K562 (cell line): ENCODE measurements at regions not wholly inside any gene's neighbourhood (a gene's known extent, or its start where the extent isn't known, plus 50 kb on each side); places are given as distances from the start of the nearest gene placed in this dataset.

Experiments used
- ATAC-seq: fragments of 200-7000 bp; cut with Tn5 transposase; 3 replicates; pipeline ENCODE4 v1.9.1; 2020; ENCODE audit warnings: moderate library complexity
- BruUV-seq: library from RNA; stranded (reverse); fragments of 400-500 nt; replicated peaks from 2 replicates; lab custom pipeline; 2021; lab: Mats Ljungman, UMichigan
- CTCF ChIA-PET: fragments of 300-600 bp; formaldehyde crosslinking; extraction: SDS; loops from one replicate; lab custom pipeline; 2021; ENCODE audit warnings: low intra/inter-chr PET ratio; lab: Yijun Ruan, JAX
- POLR2A ChIA-PET: fragments of 300-600, 350-650 bp; sonication (Branson Sonifier 250); formaldehyde crosslinking; extraction: SDS; loops from one replicate; lab custom pipeline; 2021; ENCODE audit warnings: antibody characterized with exemption, inconsistent platforms; lab: Yijun Ruan, JAX
- DNase-seq, 4 experiments: peaks; one replicate each; pipeline versions ENCODE4 v3.0.0 to v3.0.0-alpha.2; 2011 to 2018; ENCODE audit warnings: low spot score in 3 of 4, mixed read lengths in 3 of 4; ENCODE audit errors: extremely low read depth in 1 of 4
- FAIRE-seq: peaks from 2 replicates; lab custom pipeline; 2011; peaks lifted over from hg19 to GRCh38; lab: Jason Lieb, UNC
- H2AFZ ChIP-seq: 2 replicates; pipeline ENCODE4 v1.6.0; 2011; ENCODE audit warnings: low read depth, low read length, control low read depth, inconsistent platforms
- H3K27ac ChIP-seq: fragments of 200-600 bp; 3 replicates; pipeline ENCODE4 v1.8.0; 2011; ENCODE audit warnings: low read depth, mild to moderate bottlenecking, control low read depth, inconsistent platforms, low read length, moderate library complexity, mixed read lengths; ENCODE audit errors: extremely low read depth
- H3K27me3 ChIP-seq, 2 experiments: fragments of 300-600 bp in 1 of 2; 2 replicates in 1 of 2; 3 replicates in 1 of 2; pipeline versions ENCODE4 v1.6.0 to v1.8.0; 2011; ENCODE audit warnings: inconsistent platforms in 2 of 2, low read length in 2 of 2, mild to moderate bottlenecking in 1 of 2, mixed read lengths in 1 of 2, moderate library complexity in 1 of 2; ENCODE audit not compliant: control insufficient read depth in 2 of 2, insufficient read depth in 2 of 2
- H3K36me3 ChIP-seq: fragments of 300-600 bp; 3 replicates; pipeline ENCODE4 v1.8.0; 2011; ENCODE audit warnings: mild to moderate bottlenecking, low read length, inconsistent platforms; ENCODE audit not compliant: control insufficient read depth, insufficient read depth
- H3K4me1 ChIP-seq, 2 experiments: fragments of 200-600 bp in 1 of 2; replicated peaks in 1 of 2; 2 replicates in 1 of 2; 3 replicates in 1 of 2; pipeline versions ENCODE4 v1.5.1 to v1.8.0; 2011; ENCODE audit warnings: inconsistent platforms in 2 of 2, low read length in 2 of 2, mild to moderate bottlenecking in 1 of 2, mixed read lengths in 1 of 2, moderate library complexity in 1 of 2; ENCODE audit not compliant: control insufficient read depth in 2 of 2, insufficient read depth in 2 of 2
- H3K4me2 ChIP-seq: 2 replicates; pipeline ENCODE4 v1.6.1; 2011; ENCODE audit warnings: low read length, control low read depth, inconsistent platforms, mixed read lengths; ENCODE audit not compliant: insufficient read depth
- H3K4me3 ChIP-seq: fragments of 200-600 bp; sonication (generic), shearing (Covaris generic); 2 replicates; pipeline ENCODE4 v1.5.1; 2016; ENCODE audit warnings: control low read depth, inconsistent platforms
- H3K79me2 ChIP-seq: fragments of 200-600 bp; 3 replicates; pipeline ENCODE4 v1.8.0; 2011; ENCODE audit warnings: low read length, inconsistent platforms; ENCODE audit not compliant: control insufficient read depth, insufficient read depth
- H3K9ac ChIP-seq, 2 experiments: 2 replicates each; pipeline versions ENCODE4 v1.6.0 to v1.6.1; 2011; ENCODE audit warnings: low read depth in 2 of 2, low read length in 2 of 2, control low read depth in 1 of 2, inconsistent platforms in 1 of 2, mild to moderate bottlenecking in 1 of 2, mixed read lengths in 1 of 2; ENCODE audit not compliant: insufficient read depth in 1 of 2
- H3K9me1 ChIP-seq: one replicate; pipeline ENCODE4 v1.6.0; 2011; ENCODE audit warnings: inconsistent platforms, mild to moderate bottlenecking, low read length, moderate library complexity; ENCODE audit not compliant: control insufficient read depth, insufficient read depth
- H3K9me3 ChIP-seq: replicated peaks from 2 replicates; pipeline ENCODE4 v1.5.1; 2011; ENCODE audit warnings: low read depth, low read length, inconsistent platforms; ENCODE audit not compliant: control insufficient read depth, insufficient read depth
- H4K20me1 ChIP-seq: replicated peaks from 2 replicates; pipeline ENCODE4 v1.6.1; 2011; ENCODE audit warnings: low read length, inconsistent platforms, mixed read lengths; ENCODE audit not compliant: control insufficient read depth, insufficient read depth
- BCL6 ChIP-seq: fragments of 250-450 bp; sonication (Bioruptor Pico); IDR thresholded peaks from 2 replicates; pipeline ENCODE4 v1.4.0; 2020
- CREM ChIP-seq: IDR thresholded peaks from 2 replicates; pipeline ENCODE4 v1.6.1; 2014; ENCODE audit warnings: antibody characterized with exemption, low read depth
- FIP1L1 ChIP-seq: fragments of 200-400 bp; formaldehyde crosslinking; IDR thresholded peaks from 2 replicates; pipeline ENCODE4 v1.6.1; 2018; ENCODE audit warnings: mild to moderate bottlenecking, low read depth, low read length; ENCODE audit not compliant: poor library complexity, severe bottlenecking
- GATAD2B ChIP-seq: fragments of 450-650 bp; IDR thresholded peaks from 2 replicates; pipeline ENCODE4 v1.6.1; 2017; ENCODE audit warnings: mild to moderate bottlenecking, borderline replicate concordance
- IFI16 ChIP-seq: fragments of 250-450 bp; sonication (Bioruptor Pico); IDR thresholded peaks from 2 replicates; pipeline ENCODE4 v2.1.2; 2022; ENCODE audit warnings: mild to moderate bottlenecking, inconsistent platforms
- SMARCA4 ChIP-seq: fragments of 450-650 bp; IDR thresholded peaks from 2 replicates; pipeline ENCODE4 v1.6.1; 2016
- SMARCC2 ChIP-seq: fragments of 450-650 bp; IDR thresholded peaks from 2 replicates; pipeline ENCODE4 v1.6.1; 2017; ENCODE audit warnings: antibody characterized with exemption, moderate library complexity, mild to moderate bottlenecking, low read depth
- ZKSCAN1 ChIP-seq: fragments of 150-350 bp; IDR thresholded peaks from 2 replicates; pipeline ENCODE4 v1.6.1; 2016; ENCODE audit warnings: low read depth, low read length
- WGBS: fragments of 100-300 bp; shearing (Covaris generic); methylation state at CpG from one replicate; pipeline ENCODE4 v1.1.6; 2016; ENCODE audit warnings: low coverage, mixed read lengths; ENCODE audit not compliant: insufficient coverage; ENCODE audit errors: missing lambda C conversion rate; 5-methylcytosine and 5-hydroxymethylcytosine counted together
- in situ Hi-C: fragments of 300-500 bp; cut with MboI; formaldehyde crosslinking; loops from 4 replicates; pipeline ENCODE4 v1.15.0; 2018; ENCODE audit warnings: inconsistent platforms, mixed read lengths
- intact Hi-C: fragments of 100-400 bp; cut with micrococcal nuclease; formaldehyde crosslinking; loops from 2 replicates; pipeline ENCODE4 v1.14.2; 2022
- TF ChIP-seq, protein P1 (sequence below): IDR thresholded peaks from 3 replicates; pipeline ENCODE4 v1.6.1; 2011; ENCODE audit warnings: borderline replicate concordance, mild to moderate bottlenecking; ENCODE audit not compliant: insufficient read length, insufficient read depth

DNA sequence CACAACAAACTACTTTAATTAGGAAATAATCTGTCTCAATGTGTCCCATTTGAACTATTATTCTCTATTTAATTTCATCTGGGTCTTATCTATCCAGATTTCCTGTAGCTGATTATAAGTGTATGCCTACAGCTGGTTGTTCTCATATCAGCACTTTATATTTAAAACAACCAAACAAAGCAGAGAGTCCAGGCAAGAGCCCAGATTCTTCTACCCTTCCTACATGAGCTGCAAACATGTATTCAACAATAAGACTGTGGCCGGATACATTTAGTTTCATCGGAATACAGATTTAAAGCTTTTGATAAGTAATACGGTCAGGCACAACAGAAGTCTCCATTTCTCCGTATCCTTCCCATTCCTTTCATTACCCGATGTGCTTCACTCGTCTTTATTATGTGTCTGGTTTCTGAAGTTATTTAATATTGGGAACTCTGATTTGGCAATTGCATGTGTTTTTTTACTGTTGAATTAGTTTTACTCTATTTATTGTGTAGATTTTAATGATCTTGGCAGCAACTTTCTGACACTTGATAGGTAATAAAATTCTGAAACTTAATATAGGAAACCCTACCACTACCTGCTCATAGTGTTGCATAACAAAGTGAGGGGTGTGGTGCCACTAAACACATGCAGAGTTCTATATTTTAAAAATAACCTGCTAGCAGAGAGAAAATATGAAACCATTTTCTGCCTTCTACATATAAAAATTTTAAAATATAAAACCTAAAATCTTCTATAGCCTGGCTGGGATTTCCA is 653.5 kb upstream of the PTCHD4 start (continued):
- TF ChIP-seq IFI16 (CRISPR knock-in tag) = no peak
- no peak for TF ChIP-seq BCL6 (CRISPR knock-in tag)
- no peak for TF ChIP-seq FIP1L1
- no peak for TF ChIP-seq CREM
- no peak for TF ChIP-seq GATAD2B

DNA sequence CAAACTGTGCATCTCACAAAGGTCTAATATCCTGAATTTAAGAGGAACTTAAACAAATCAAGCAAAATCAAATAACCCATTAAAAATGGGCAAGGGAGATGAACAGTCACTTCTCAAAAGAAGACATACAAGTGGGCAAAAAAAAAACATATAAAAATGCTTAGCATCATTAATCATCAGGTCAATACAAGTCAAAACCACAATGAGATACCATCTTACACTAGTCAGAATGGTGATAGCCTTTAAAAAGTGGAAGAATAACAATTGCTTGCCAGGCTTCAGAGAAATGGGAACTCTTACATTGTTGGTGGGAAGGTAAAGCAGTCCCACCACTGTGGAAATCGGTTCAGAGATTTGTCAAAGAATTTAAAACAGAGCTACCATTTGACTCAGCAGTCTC is 646.7 kb upstream of the PTCHD4 start:
- in situ Hi-C loops = no loop called here
- CTCF ChIA-PET = no interaction called here

More for the DNA sequence above, 646.7 kb upstream of the PTCHD4 start:
- Histone ChIP-seq H3K4me3 (no peak overlapping the region), H3K9me1 (no peaks in the 10 kb centered on the region), H3K4me2 (no peak overlapping the region), H3K27me3 (no peaks in the 10 kb centered on the region), H3K36me3 (no peaks in the 10 kb centered on the region), H3K4me1 (no peaks in the 10 kb centered on the region), H3K9ac (no peak overlapping the region), H3K9me3 (no peaks in the 10 kb centered on the region; the same call in 1 of the 2 replicates), H3K79me2 (no peaks in the 10 kb centered on the region), H2AFZ (no peak overlapping the region), H3K27ac (no peak overlapping the region), H4K20me1 (no peaks in the 10 kb centered on the region)
- FAIRE-seq (no peak), DNase-seq (no peak), ATAC-seq (no peak)
- intact Hi-C loops = no loop called here
- 0% methylated on average over 1 of the region's 1 CpG for WGBS
- POLR2A ChIA-PET = no interaction called here
- BruUV-seq = no TSS peak
- TF ChIP-seq ZKSCAN1 (no peak), SMARCC2 (no peak), SMARCA4 (no peak), CREM (no peak)
- TF ChIP-seq, protein P1, sequence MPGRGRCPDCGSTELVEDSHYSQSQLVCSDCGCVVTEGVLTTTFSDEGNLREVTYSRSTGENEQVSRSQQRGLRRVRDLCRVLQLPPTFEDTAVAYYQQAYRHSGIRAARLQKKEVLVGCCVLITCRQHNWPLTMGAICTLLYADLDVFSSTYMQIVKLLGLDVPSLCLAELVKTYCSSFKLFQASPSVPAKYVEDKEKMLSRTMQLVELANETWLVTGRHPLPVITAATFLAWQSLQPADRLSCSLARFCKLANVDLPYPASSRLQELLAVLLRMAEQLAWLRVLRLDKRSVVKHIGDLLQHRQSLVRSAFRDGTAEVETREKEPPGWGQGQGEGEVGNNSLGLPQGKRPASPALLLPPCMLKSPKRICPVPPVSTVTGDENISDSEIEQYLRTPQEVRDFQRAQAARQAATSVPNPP = no peak
